WTC11 (cell line): ENCODE measurements at regions not wholly inside any gene's neighbourhood (a gene's known extent, or its start where the extent isn't known, plus 50 kb on each side); places are given as distances from the start of the nearest gene placed in this dataset.

ENCODE experiments used
- ATAC-seq: fragments of 200-7000 bp; cut with Tn5 transposase; 2 replicates; pipeline ENCODE4 v1.10.0; 2021; ENCODE audit warnings: mild to moderate bottlenecking, moderate library complexity
- CTCF ChIA-PET: fragments of 300-600 bp; sonication (Branson Sonifier 250); formaldehyde crosslinking; loops from one replicate; lab custom pipeline; 2021; ENCODE audit warnings: antibody characterized with exemption; lab: Charles Lee
- POLR2A ChIA-PET: fragments of 350-600 bp; sonication (Branson Sonifier 250); formaldehyde crosslinking; loops from one replicate; lab custom pipeline; 2021; ENCODE audit warnings: antibody characterized with exemption; lab: Charles Lee
- DNase-seq: peaks from one replicate; pipeline ENCODE4 v3.0.0; 2021; ENCODE audit warnings: low spot score
- H3K27ac Mint-ChIP-seq: 2 replicates; pipeline ENCODE4 v1.8.0; 2021; ENCODE audit warnings: mixed read lengths
- H3K27me3 Mint-ChIP-seq: 2 replicates; pipeline ENCODE4 v1.8.0; 2021; ENCODE audit warnings: low read depth, mild to moderate bottlenecking, moderate library complexity, mixed read lengths
- H3K36me3 Mint-ChIP-seq: 2 replicates; pipeline ENCODE4 v1.8.0; 2021; ENCODE audit warnings: mixed read lengths
- H3K4me1 Mint-ChIP-seq: 2 replicates; pipeline ENCODE4 v1.8.0; 2022; ENCODE audit warnings: mixed read lengths
- H3K4me3 Mint-ChIP-seq: 2 replicates; pipeline ENCODE4 v1.8.0; 2021; ENCODE audit warnings: mild to moderate bottlenecking, moderate library complexity, mixed read lengths
- H3K9me3 Mint-ChIP-seq: 2 replicates; pipeline ENCODE4 v1.8.0; 2021; ENCODE audit warnings: mixed read lengths
- CDX4 ChIP-seq: fragments of 250-450 bp; sonication (Bioruptor Pico); IDR thresholded peaks from 2 replicates; pipeline ENCODE4 v1.9.0; 2021; ENCODE audit warnings: moderate library complexity, mild to moderate bottlenecking, inconsistent platforms, borderline replicate concordance
- CTCF ChIP-seq: fragments of 200-600 bp; IDR thresholded peaks from 2 replicates; pipeline ENCODE4 v1.8.0; 2022; ENCODE audit warnings: antibody characterized with exemption
- FOXK1 ChIP-seq: sonication (generic); formaldehyde crosslinking; IDR thresholded peaks from 2 replicates; pipeline ENCODE4 v1.8.0; 2022; ENCODE audit warnings: mild to moderate bottlenecking, moderate library complexity, missing genetic modification reagents
- FOXP1 ChIP-seq: sonication (generic); formaldehyde crosslinking; IDR thresholded peaks from 2 replicates; pipeline ENCODE4 v1.8.0; 2022; ENCODE audit warnings: missing genetic modification reagents, mild to moderate bottlenecking, moderate library complexity, borderline replicate concordance
- GRHL2 ChIP-seq: fragments of 250-450 bp; sonication (Bioruptor Pico); IDR thresholded peaks from 2 replicates; pipeline ENCODE4 v1.8.0; 2022; ENCODE audit warnings: mild to moderate bottlenecking, moderate library complexity; ENCODE audit not compliant: insufficient replicate concordance, severe bottlenecking
- JAZF1 ChIP-seq: fragments of 250-450 bp; sonication (Bioruptor Pico); IDR thresholded peaks from 2 replicates; pipeline ENCODE4 v1.9.0; 2021; ENCODE audit warnings: moderate library complexity, mild to moderate bottlenecking, inconsistent platforms
- MLX ChIP-seq: sonication (generic); formaldehyde crosslinking; IDR thresholded peaks from 2 replicates; pipeline ENCODE4 v1.8.1; 2023; ENCODE audit warnings: mild to moderate bottlenecking, missing genetic modification reagents, moderate library complexity
- MXD4 ChIP-seq: fragments of 250-450 bp; sonication (Bioruptor Pico); IDR thresholded peaks from 2 replicates; pipeline ENCODE4 v1.8.0; 2021; ENCODE audit warnings: mild to moderate bottlenecking, moderate library complexity, borderline replicate concordance
- MYBL2 ChIP-seq: sonication (generic); formaldehyde crosslinking; IDR thresholded peaks from 2 replicates; pipeline ENCODE4 v1.8.1; 2023; ENCODE audit warnings: mild to moderate bottlenecking, moderate library complexity, missing genetic modification reagents
- NFYB ChIP-seq: sonication (generic); formaldehyde crosslinking; conservative IDR thresholded peaks from 2 replicates; pipeline ENCODE4 v1.8.0; 2022; ENCODE audit warnings: low read depth, missing genetic modification reagents
- SMAD3 ChIP-seq: sonication (generic); formaldehyde crosslinking; IDR thresholded peaks from 2 replicates; pipeline ENCODE4 v1.8.0; 2022; ENCODE audit warnings: missing genetic modification reagents, mild to moderate bottlenecking, borderline replicate concordance
- TCF7 ChIP-seq: sonication (generic); formaldehyde crosslinking; IDR thresholded peaks from 2 replicates; pipeline ENCODE4 v1.8.0; 2022; ENCODE audit warnings: mild to moderate bottlenecking, low read depth, missing genetic modification reagents, moderate library complexity
- TP53 ChIP-seq: sonication (generic); formaldehyde crosslinking; IDR thresholded peaks from 2 replicates; pipeline ENCODE4 v1.8.1; 2023; ENCODE audit warnings: mild to moderate bottlenecking, missing genetic modification reagents
- USF1 ChIP-seq: sonication (generic); formaldehyde crosslinking; IDR thresholded peaks from 2 replicates; pipeline ENCODE4 v1.8.0; 2022; ENCODE audit warnings: mild to moderate bottlenecking, missing genetic modification reagents
- ZBTB21 ChIP-seq: sonication (generic); formaldehyde crosslinking; IDR thresholded peaks from 2 replicates; pipeline ENCODE4 v1.8.1; 2023; ENCODE audit warnings: mild to moderate bottlenecking, missing genetic modification reagents, borderline replicate concordance
- ZNF425 ChIP-seq: fragments of 250-450 bp; sonication (Bioruptor Pico); conservative IDR thresholded peaks from 2 replicates; pipeline ENCODE4 v1.9.0; 2021; ENCODE audit warnings: mild to moderate bottlenecking
- ZNF532 ChIP-seq: fragments of 250-450 bp; sonication (Bioruptor Pico); IDR thresholded peaks from 2 replicates; pipeline ENCODE4 v1.9.0; 2021; ENCODE audit warnings: mild to moderate bottlenecking, borderline replicate concordance

GRCh38 chr9:91053824-91054223, 252.2 kb downstream of the SYK start:
- TF ChIP-seq CDX4 (CRISPR knock-in tag) (no peak), TP53 (CRISPR knock-in tag) (no peak), ZNF532 (CRISPR knock-in tag) (no peak), NFYB (CRISPR knock-in tag) (no peak), ZNF425 (CRISPR knock-in tag) (no peak), SMAD3 (no peak), MYBL2 (CRISPR knock-in tag) (no peak), ZBTB21 (no peak), USF1 (no peak), FOXP1 (CRISPR knock-in tag) (no peak), FOXK1 (CRISPR knock-in tag) (no peak), TCF7 (no peak), JAZF1 (no peak), GRHL2 (CRISPR knock-in tag) (no peak), MLX (CRISPR knock-in tag) (no peak), CTCF (no peak), MXD4 (CRISPR knock-in tag) (no peak)
- Mint-ChIP-seq H3K9me3 (no peaks in the 10 kb centered on the region), H3K27me3 (no peaks in the 10 kb centered on the region; the same call in 1 of the 2 replicates), H3K27ac (no peak overlapping the region), H3K36me3 (no peaks in the 10 kb centered on the region), H3K4me3 (no peak overlapping the region), H3K4me1 (no peaks in the 10 kb centered on the region)
- ChIA-PET CTCF (no interaction called here), POLR2A (no interaction called here)
- ATAC-seq (no peak), DNase-seq (no peak)
